Suprapubic skin (tissue), 4 donors: ENCODE measurements at regions not wholly inside any gene's neighbourhood (a gene's known extent, or its start where the extent isn't known, plus 50 kb on each side); places are given as distances from the start of the nearest gene placed in this dataset.
A peak's percentile ranks its signal among the peaks of the same experiment; 100 is the strongest.

Source experiments
- DNase-seq, 2 donors: peaks; one replicate each; pipeline ENCODE4 v3.0.0-alpha.2; 2019; ENCODE audit warnings: low spot score in 2 of 2
- H3K27ac ChIP-seq: fragments of 200-600 bp; sonication (generic); one replicate; pipeline ENCODE4 v1.5.1; 2019
- H3K27me3 ChIP-seq: fragments of 200-600 bp; sonication (generic); one replicate; pipeline ENCODE4 v1.5.1; 2019
- H3K36me3 ChIP-seq: fragments of 200-600 bp; sonication (generic); one replicate; pipeline ENCODE4 v1.5.1; 2019
- H3K4me1 ChIP-seq: fragments of 200-600 bp; sonication (generic); one replicate; pipeline ENCODE4 v1.5.1; 2019
- H3K4me3 ChIP-seq: fragments of 200-600 bp; sonication (generic); one replicate; pipeline ENCODE4 v1.5.1; 2019; ENCODE audit warnings: mild to moderate bottlenecking
- H3K9me3 ChIP-seq: fragments of 200-600 bp; sonication (generic); one replicate; pipeline ENCODE4 v1.5.1; 2019
- EP300 ChIP-seq: sonication (generic); formaldehyde crosslinking; IDR thresholded peaks from one replicate; pipeline ENCODE4 v1.6.1; 2017; ENCODE audit warnings: antibody characterized with exemption
- POLR2A ChIP-seq, 2 donors: fragments of 450-650 bp; IDR thresholded peaks; one replicate each; pipeline ENCODE4 v1.6.1; 2017; ENCODE audit warnings: antibody characterized with exemption in 2 of 2, mild to moderate bottlenecking in 2 of 2, moderate library complexity in 2 of 2
- POLR2AphosphoS5 ChIP-seq, 3 donors: sonication (generic); formaldehyde crosslinking; IDR thresholded peaks; one replicate each; pipeline ENCODE4 v1.6.1; 2017; ENCODE audit warnings: antibody characterized with exemption in 3 of 3
- WGBS: methylation state at CpG from one replicate; pipeline ENCODE4 v1.1.5; 2018; 5-methylcytosine and 5-hydroxymethylcytosine counted together
- TF ChIP-seq, protein P1 (sequence below), 2 donors: fragments of 200-600 bp in 1 of 2; fragments of 450-650 bp in 1 of 2; sonication (generic) in 1 of 2; IDR thresholded peaks; one replicate each; pipeline ENCODE4 v1.5.1; 2016 to 2019; ENCODE audit warnings: antibody characterized with exemption in 2 of 2, mild to moderate bottlenecking in 1 of 2, moderate library complexity in 1 of 2

GRCh38 chr22:47315862-47316419, 553.5 kb downstream of the TBC1D22A start:
- H3K4me3 ChIP-seq, result no peak overlapping the region
- TF ChIP-seq POLR2AphosphoS5 (IDR thresholded peaks at IDR 0.05), result no peak
- no peak for TF ChIP-seq EP300
- no peak for TF ChIP-seq POLR2A (IDR thresholded peaks at IDR 0.05)
- TF ChIP-seq, protein P1, sequence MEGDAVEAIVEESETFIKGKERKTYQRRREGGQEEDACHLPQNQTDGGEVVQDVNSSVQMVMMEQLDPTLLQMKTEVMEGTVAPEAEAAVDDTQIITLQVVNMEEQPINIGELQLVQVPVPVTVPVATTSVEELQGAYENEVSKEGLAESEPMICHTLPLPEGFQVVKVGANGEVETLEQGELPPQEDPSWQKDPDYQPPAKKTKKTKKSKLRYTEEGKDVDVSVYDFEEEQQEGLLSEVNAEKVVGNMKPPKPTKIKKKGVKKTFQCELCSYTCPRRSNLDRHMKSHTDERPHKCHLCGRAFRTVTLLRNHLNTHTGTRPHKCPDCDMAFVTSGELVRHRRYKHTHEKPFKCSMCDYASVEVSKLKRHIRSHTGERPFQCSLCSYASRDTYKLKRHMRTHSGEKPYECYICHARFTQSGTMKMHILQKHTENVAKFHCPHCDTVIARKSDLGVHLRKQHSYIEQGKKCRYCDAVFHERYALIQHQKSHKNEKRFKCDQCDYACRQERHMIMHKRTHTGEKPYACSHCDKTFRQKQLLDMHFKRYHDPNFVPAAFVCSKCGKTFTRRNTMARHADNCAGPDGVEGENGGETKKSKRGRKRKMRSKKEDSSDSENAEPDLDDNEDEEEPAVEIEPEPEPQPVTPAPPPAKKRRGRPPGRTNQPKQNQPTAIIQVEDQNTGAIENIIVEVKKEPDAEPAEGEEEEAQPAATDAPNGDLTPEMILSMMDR (IDR thresholded peaks at IDR 0.05), result no peak
- WGBS, result 54% methylated on average over 7 of the region's 7 CpGs
- no peak overlapping the region for H3K27ac ChIP-seq
- no peaks in the 10 kb centered on the region for H3K36me3 ChIP-seq
- no peaks in the 10 kb centered on the region for H3K4me1 ChIP-seq
- H3K27me3 ChIP-seq, result peaks cover 8% of the 10 kb centered on the region
- peaks cover 2% of the 10 kb centered on the region for H3K9me3 ChIP-seq
- no peak for DNase-seq

GRCh38 chr22:47310601-47311000, 548.2 kb downstream of the TBC1D22A start:
- DNase-seq, result no peak
- H3K4me3 ChIP-seq, result no peak overlapping the region
- H3K27me3 ChIP-seq, result no peaks in the 10 kb centered on the region
- TF ChIP-seq, protein P1 (IDR thresholded peaks at IDR 0.05), result no peak
- TF ChIP-seq EP300 (no peak), POLR2A (IDR thresholded peaks at IDR 0.05) (no peak), POLR2AphosphoS5 (IDR thresholded peaks at IDR 0.05) (no peak)
- H3K9me3 ChIP-seq, result no peaks in the 10 kb centered on the region
- no peaks in the 10 kb centered on the region for H3K36me3 ChIP-seq
- no peaks in the 10 kb centered on the region for H3K4me1 ChIP-seq
- WGBS, result 53% methylated on average over 1 of the region's 1 CpG
- no peak overlapping the region for H3K27ac ChIP-seq

DNA sequence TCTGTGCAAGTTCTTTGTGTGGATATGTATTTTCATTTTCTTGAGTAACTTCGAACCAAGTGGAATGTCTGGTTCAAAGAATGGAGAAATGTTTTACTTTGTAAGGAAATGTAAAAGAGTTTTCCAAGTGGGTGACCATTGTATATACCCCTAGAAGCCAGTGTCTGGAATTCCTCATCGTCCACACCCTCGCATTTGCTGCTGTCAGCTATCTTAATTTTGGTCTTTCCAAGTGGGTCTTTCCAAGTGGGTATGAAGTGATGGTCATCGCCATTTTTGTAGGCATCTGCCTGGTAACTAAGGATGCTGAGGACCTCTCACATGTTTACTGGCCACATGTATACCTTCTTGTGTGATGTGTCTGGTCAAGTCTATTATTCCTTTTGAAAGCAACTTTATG, 547.5 kb downstream of the TBC1D22A start:
- 94% methylated on average over 4 of the region's 4 CpGs for WGBS
- no peaks in the 10 kb centered on the region for H3K9me3 ChIP-seq
- no peaks in the 10 kb centered on the region for H3K27me3 ChIP-seq
- no peak overlapping the region for H3K4me3 ChIP-seq
- peak in 1 of 2 donors; percentile 29 for DNase-seq
- no peak overlapping the region for H3K27ac ChIP-seq
- H3K4me1 ChIP-seq, result no peaks in the 10 kb centered on the region
- TF ChIP-seq, protein P1 (IDR thresholded peaks at IDR 0.05), result no peak
- no peak for TF ChIP-seq EP300
- no peak for TF ChIP-seq POLR2A (IDR thresholded peaks at IDR 0.05)
- TF ChIP-seq POLR2AphosphoS5 (IDR thresholded peaks at IDR 0.05), result no peak
- H3K36me3 ChIP-seq, result no peaks in the 10 kb centered on the region

DNA sequence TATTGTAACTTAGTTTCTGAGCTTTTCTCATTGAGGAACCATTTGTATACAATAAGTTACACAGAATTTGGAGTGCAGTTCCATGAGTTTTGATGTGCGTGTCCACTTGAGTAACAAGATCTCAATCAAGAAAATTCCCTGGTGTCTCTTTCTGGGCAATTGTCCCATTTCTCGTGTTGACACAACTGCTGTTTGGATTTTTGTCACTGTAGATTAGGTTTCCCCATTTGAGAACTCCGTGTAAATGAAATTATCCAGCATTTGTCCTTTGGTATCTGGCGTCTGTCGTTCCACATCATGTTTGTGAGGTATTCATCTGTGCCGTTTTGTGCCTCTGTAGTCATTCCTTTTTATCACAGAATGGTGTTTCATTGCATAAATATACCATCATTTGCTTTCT, 547.0 kb downstream of the TBC1D22A start:
- H3K36me3 ChIP-seq, result no peaks in the 10 kb centered on the region
- no peaks in the 10 kb centered on the region for H3K27me3 ChIP-seq
- H3K4me3 ChIP-seq, result no peak overlapping the region
- WGBS, result 64% methylated on average over 6 of the region's 6 CpGs
- H3K27ac ChIP-seq, result no peak overlapping the region
- TF ChIP-seq EP300 (no peak), POLR2A (IDR thresholded peaks at IDR 0.05) (no peak), POLR2AphosphoS5 (IDR thresholded peaks at IDR 0.05) (no peak)
- TF ChIP-seq, protein P1 (IDR thresholded peaks at IDR 0.05), result no peak
- H3K4me1 ChIP-seq, result no peaks in the 10 kb centered on the region
- no peaks in the 10 kb centered on the region for H3K9me3 ChIP-seq
- no peak for DNase-seq

- Histone ChIP-seq H3K27ac (no peak overlapping the region), H3K9me3 (no peaks in the 10 kb centered on the region), H3K4me3 (no peak overlapping the region), H3K4me1 (no peaks in the 10 kb centered on the region), H3K36me3 (no peaks in the 10 kb centered on the region), H3K27me3 (no peaks in the 10 kb centered on the region)
- peak; percentile 5 to 12 for DNase-seq
- 59% methylated on average over 2 of the region's 2 CpGs for WGBS
- TF ChIP-seq POLR2AphosphoS5 (IDR thresholded peaks at IDR 0.05) (no peak), EP300 (no peak), POLR2A (IDR thresholded peaks at IDR 0.05) (no peak)
- TF ChIP-seq, protein P1 (IDR thresholded peaks at IDR 0.05), result no peak
Measured at GRCh38 chr22:47308886-47309285, 546.4 kb downstream of the TBC1D22A start.
